ENCODE measurements at regions not wholly inside any gene's neighbourhood (a gene's known extent, or its start where the extent isn't known, plus 50 kb on each side); places are given as distances from the start of the nearest gene placed in this dataset.

DNA sequence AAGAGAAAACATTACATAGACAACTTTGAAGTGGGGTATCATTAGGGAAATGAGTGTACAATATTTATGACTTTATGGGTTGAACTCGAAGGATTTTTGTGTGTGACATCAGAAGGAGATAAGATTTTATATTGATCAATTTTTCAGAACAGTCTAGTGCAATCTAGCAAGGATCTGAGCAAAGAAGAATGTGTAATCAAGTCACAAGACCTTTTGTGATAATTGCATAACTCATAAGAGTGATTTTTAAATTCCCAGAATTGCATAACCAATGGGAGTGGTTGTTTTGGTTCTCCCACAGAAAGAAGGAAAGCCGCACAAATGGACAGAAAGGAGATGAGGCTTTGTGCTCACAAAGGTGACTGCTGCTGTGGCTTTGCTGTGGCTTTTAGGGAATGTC is 441.8 kb upstream of the FLRT2 start:
- H3K4me1 ChIP-seq: no peaks in the 10 kb centered on the region
- H3K4me3 ChIP-seq: no peak overlapping the region
- no peaks in the 10 kb centered on the region for H3K9me3 ChIP-seq
- H3K27me3 ChIP-seq: no peaks in the 10 kb centered on the region
- no peak overlapping the region for H3K27ac ChIP-seq
- no peak for DNase-seq
- peak; percentile 17 for ATAC-seq
- TF ChIP-seq CTCF (IDR thresholded peaks at IDR 0.05): no peak
- intact Hi-C loops (cut with DNase I): no loop called here
- no peaks in the 10 kb centered on the region for H3K36me3 ChIP-seq

GRCh38 chr14:85090681-85091080 is 439.3 kb upstream of the FLRT2 start:
- Histone ChIP-seq H3K4me1 (no peaks in the 10 kb centered on the region), H3K27me3 (no peaks in the 10 kb centered on the region), H3K4me3 (no peak overlapping the region), H3K36me3 (no peaks in the 10 kb centered on the region), H3K27ac (no peak overlapping the region), H3K9me3 (no peaks in the 10 kb centered on the region)
- TF ChIP-seq CTCF (IDR thresholded peaks at IDR 0.05): no peak
- ATAC-seq (no peak), DNase-seq (no peak)
- intact Hi-C loops (cut with DNase I): no loop called here

- ATAC-seq: no peak
- H3K9me3 ChIP-seq: no peaks in the 10 kb centered on the region
These were observed 436.2 kb upstream of the FLRT2 start for GRCh38 chr14:85093631-85094330.

DNA sequence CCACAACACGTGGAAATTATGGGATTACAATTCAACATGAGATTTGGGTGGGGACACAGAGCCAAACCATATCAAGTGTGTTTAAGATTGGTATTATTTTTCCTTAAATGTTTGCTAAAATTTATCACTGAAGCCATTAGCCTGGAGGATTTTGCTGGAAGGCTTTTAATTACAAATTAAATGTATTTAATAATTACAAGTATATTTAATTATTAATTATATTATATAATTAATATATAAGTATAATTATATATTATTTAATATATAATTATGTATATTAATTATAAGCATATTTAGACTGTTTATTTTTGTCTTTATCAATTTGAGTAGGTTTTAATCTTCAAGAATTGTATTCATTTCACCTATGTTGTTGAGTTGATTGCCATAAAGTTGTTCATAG is 427.4 kb upstream of the FLRT2 start:
- Histone ChIP-seq H3K9me3 (no peaks in the 10 kb centered on the region), H3K27ac (no peak overlapping the region), H3K27me3 (no peaks in the 10 kb centered on the region), H3K36me3 (no peaks in the 10 kb centered on the region), H3K4me3 (no peak overlapping the region), H3K4me1 (no peaks in the 10 kb centered on the region)
- DNase-seq (no peak), ATAC-seq (no peak)
- TF ChIP-seq CTCF (IDR thresholded peaks at IDR 0.05): no peak
- intact Hi-C loops (cut with DNase I): no loop called here

More at GRCh38 chr14:85093631-85094330, 436.2 kb upstream of the FLRT2 start:
- Histone ChIP-seq H3K27me3 (no peaks in the 10 kb centered on the region), H3K27ac (no peak overlapping the region), H3K4me1 (no peaks in the 10 kb centered on the region), H3K36me3 (no peaks in the 10 kb centered on the region), H3K4me3 (no peak overlapping the region)
- TF ChIP-seq CTCF (IDR thresholded peaks at IDR 0.05): no peak
- no peak for DNase-seq
- intact Hi-C loops (cut with DNase I): no loop called here

- Histone ChIP-seq H3K27me3 (no peaks in the 10 kb centered on the region), H3K27ac (no peak overlapping the region), H3K9me3 (no peaks in the 10 kb centered on the region), H3K4me1 (no peaks in the 10 kb centered on the region), H3K4me3 (no peak overlapping the region), H3K36me3 (no peaks in the 10 kb centered on the region)
- DNase-seq (no peak), ATAC-seq (no peak)
- no peak for TF ChIP-seq CTCF (IDR thresholded peaks at IDR 0.05)
- intact Hi-C loops (cut with DNase I): no loop called here
These were observed 423.4 kb upstream of the FLRT2 start for GRCh38 chr14:85106506-85106905.

DNA sequence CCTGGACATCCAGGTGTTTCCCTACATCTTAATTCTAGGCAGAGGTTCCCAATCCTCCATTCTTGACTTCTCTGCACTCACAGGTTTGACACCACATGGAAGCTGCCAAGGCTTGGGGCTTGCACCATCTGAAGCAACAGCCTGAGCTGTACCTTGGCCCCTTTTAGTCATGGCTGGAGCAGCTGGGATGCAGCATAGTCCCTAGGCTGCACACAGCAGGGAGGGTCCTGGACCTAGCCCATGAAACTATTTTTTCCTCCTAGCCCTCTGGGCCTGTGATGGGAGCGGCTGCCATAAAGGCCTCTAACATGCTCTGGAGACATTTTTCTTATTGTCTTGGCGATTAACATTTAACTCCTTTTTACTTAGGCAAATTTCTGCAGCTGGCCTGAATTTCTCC is 417.2 kb upstream of the FLRT2 start:
- no peak overlapping the region for H3K27ac ChIP-seq
- DNase-seq (no peak), ATAC-seq (no peak)
- no peaks in the 10 kb centered on the region for H3K4me1 ChIP-seq
- no peak for TF ChIP-seq CTCF (IDR thresholded peaks at IDR 0.05)
- no peaks in the 10 kb centered on the region for H3K36me3 ChIP-seq
- H3K27me3 ChIP-seq: no peaks in the 10 kb centered on the region
- intact Hi-C loops (cut with DNase I): no loop called here
- H3K9me3 ChIP-seq: no peaks in the 10 kb centered on the region
- no peak overlapping the region for H3K4me3 ChIP-seq
